Endothelial cell of umbilical vein (primary cell): ENCODE measurements at regions not wholly inside any gene's neighbourhood (a gene's known extent, or its start where the extent isn't known, plus 50 kb on each side); places are given as distances from the start of the nearest gene placed in this dataset.
A peak's percentile ranks its signal among the peaks of the same experiment; 100 is the strongest.

Experiments used
- BruUV-seq: library from RNA; stranded (reverse); fragments of 400-500 nt; replicated peaks from 2 replicates; lab custom pipeline; 2021; lab: Mats Ljungman, UMichigan
- CTCF ChIA-PET: fragments of 300-600, 350-600 bp; sonication (Branson Sonifier 250); formaldehyde crosslinking; loops from one replicate; lab custom pipeline; 2021; ENCODE audit warnings: antibody characterized with exemption, inconsistent platforms; lab: Charles Lee
- POLR2A ChIA-PET: fragments of 300-600, 350-600 bp; sonication (Branson Sonifier 250); formaldehyde crosslinking; loops from one replicate; lab custom pipeline; 2021; ENCODE audit warnings: antibody characterized with exemption, inconsistent platforms; lab: Charles Lee
- DNase-seq: peaks from one replicate; pipeline ENCODE4 v3.0.0-alpha.2; 2011; ENCODE audit warnings: low read depth, low spot score
- FAIRE-seq: peaks from 2 replicates; lab custom pipeline; 2011; peaks lifted over from hg19 to GRCh38; lab: Jason Lieb, UNC
- H2AFZ ChIP-seq: 2 replicates; pipeline ENCODE4 v1.6.0; 2012; ENCODE audit warnings: low read depth, low read length, control low read depth, inconsistent platforms
- H3K27ac ChIP-seq: 2 replicates; pipeline ENCODE4 v1.5.1; 2011; ENCODE audit warnings: low read depth, mild to moderate bottlenecking, control low read depth, low read length, moderate library complexity; ENCODE audit not compliant: insufficient read depth
- H3K27me3 ChIP-seq, 2 experiments: 2 replicates each; pipeline versions ENCODE4 v1.6.0 to v1.6.1; 2011; ENCODE audit warnings: low read length in 2 of 2, mixed read lengths in 1 of 2; ENCODE audit not compliant: control insufficient read depth in 2 of 2, insufficient read depth in 2 of 2
- H3K36me3 ChIP-seq, 2 experiments: 2 replicates in 1 of 2; 3 replicates in 1 of 2; pipeline ENCODE4 v1.5.1; 2011; ENCODE audit warnings: low read length in 2 of 2, mild to moderate bottlenecking in 1 of 2, moderate library complexity in 1 of 2; ENCODE audit not compliant: control insufficient read depth in 2 of 2, insufficient read depth in 2 of 2; ENCODE audit errors: extremely low read depth in 1 of 2
- H3K4me1 ChIP-seq: 3 replicates; pipeline ENCODE4 v1.5.1; 2011; ENCODE audit warnings: mild to moderate bottlenecking, low read length; ENCODE audit not compliant: control insufficient read depth, insufficient read depth; ENCODE audit errors: extremely low read depth
- H3K4me2 ChIP-seq: 2 replicates; pipeline ENCODE4 v1.6.1; 2011; ENCODE audit warnings: low read length, control low read depth, mixed read lengths; ENCODE audit not compliant: insufficient read depth
- H3K4me3 ChIP-seq, 3 experiments: fragments of 200-600 bp in 1 of 3; sonication (generic), shearing (Covaris generic) in 1 of 3; replicated peaks in 1 of 3; 2 replicates each; pipeline ENCODE4 v1.5.1; 2011 to 2016; ENCODE audit warnings: control low read depth in 3 of 3, low read length in 3 of 3, mild to moderate bottlenecking in 2 of 3, inconsistent platforms in 1 of 3, low read depth in 1 of 3, moderate library complexity in 1 of 3; ENCODE audit not compliant: insufficient read depth in 1 of 3
- H3K79me2 ChIP-seq: 2 replicates; pipeline ENCODE4 v1.6.0; 2012; ENCODE audit warnings: low read length, inconsistent platforms; ENCODE audit not compliant: control insufficient read depth, insufficient read depth
- H3K9ac ChIP-seq: replicated peaks from 2 replicates; pipeline ENCODE3; 2011; ENCODE audit warnings: low read length, control low read depth; ENCODE audit not compliant: insufficient read depth; ENCODE audit errors: extremely low read depth
- H3K9me1 ChIP-seq: replicated peaks from 3 replicates; pipeline ENCODE4 v1.6.0; 2011; ENCODE audit warnings: mild to moderate bottlenecking, low read length; ENCODE audit not compliant: control insufficient read depth, insufficient read depth; ENCODE audit errors: extremely low read depth
- H3K9me3 ChIP-seq: replicated peaks from 2 replicates; pipeline ENCODE4 v1.5.1; 2012; ENCODE audit warnings: low read length, inconsistent platforms; ENCODE audit not compliant: control insufficient read depth, insufficient read depth
- H4K20me1 ChIP-seq: replicated peaks from 2 replicates; pipeline ENCODE3; 2011; ENCODE audit warnings: mild to moderate bottlenecking, low read length; ENCODE audit not compliant: control insufficient read depth, insufficient read depth; ENCODE audit errors: extremely low read depth
- CTCF ChIP-seq, 2 donors: IDR thresholded peaks; 1 replicate in 1 of 2; 2 replicates in 1 of 2; pipeline ENCODE4 v1.5.1; 2011; ENCODE audit warnings: low read length in 2 of 2, mild to moderate bottlenecking in 2 of 2, moderate library complexity in 2 of 2, control low read depth in 1 of 2, inconsistent platforms in 1 of 2, low read depth in 1 of 2; ENCODE audit not compliant: insufficient read depth in 1 of 2; ENCODE audit errors: extremely low read depth in 1 of 2
- EZH2 ChIP-seq: IDR thresholded peaks from 2 replicates; pipeline ENCODE4 v1.6.1; 2012; ENCODE audit warnings: borderline replicate concordance, low read depth, mild to moderate bottlenecking, moderate library complexity, low read length, inconsistent platforms; ENCODE audit not compliant: severe bottlenecking
- FOS ChIP-seq: IDR thresholded peaks from 2 replicates; pipeline ENCODE4 v1.6.1; 2011; ENCODE audit warnings: mild to moderate bottlenecking, low read length, moderate library complexity, borderline replicate concordance; ENCODE audit not compliant: insufficient read depth
- JUN ChIP-seq: IDR thresholded peaks from 2 replicates; pipeline ENCODE4 v1.6.1; 2011; ENCODE audit warnings: borderline replicate concordance, low read depth; ENCODE audit not compliant: insufficient read length, insufficient read depth
- MAX ChIP-seq: IDR thresholded peaks from 2 replicates; pipeline ENCODE4 v1.6.1; 2011; ENCODE audit not compliant: insufficient read depth, insufficient read length
- MYC ChIP-seq: IDR thresholded peaks from one replicate; pipeline ENCODE4 v1.6.1; 2011; ENCODE audit warnings: mild to moderate bottlenecking, low read depth, low read length
- POLR2A ChIP-seq: IDR thresholded peaks from 2 replicates; pipeline ENCODE4 v1.6.1; 2012; ENCODE audit warnings: low read depth, mild to moderate bottlenecking, control low read depth, low read length
- POLR2AphosphoS5 ChIP-seq: IDR thresholded peaks from 2 replicates; pipeline ENCODE4 v1.6.1; 2012; ENCODE audit warnings: low read depth, mild to moderate bottlenecking, control low read depth, low read length, moderate library complexity; ENCODE audit not compliant: insufficient read depth
- dilution Hi-C: fragments of 300-500 bp; cut with MboI; formaldehyde crosslinking; loops from one replicate; pipeline ENCODE4 v1.15.0; 2019; ENCODE audit warnings: low sequenced_read_pairs; ENCODE audit not compliant: extremely low pct_ligation_motif_present
- intact Hi-C: fragments of 100-400 bp; cut with micrococcal nuclease; formaldehyde crosslinking; loops from one replicate; pipeline ENCODE4 v1.10.0; 2022

DNA sequence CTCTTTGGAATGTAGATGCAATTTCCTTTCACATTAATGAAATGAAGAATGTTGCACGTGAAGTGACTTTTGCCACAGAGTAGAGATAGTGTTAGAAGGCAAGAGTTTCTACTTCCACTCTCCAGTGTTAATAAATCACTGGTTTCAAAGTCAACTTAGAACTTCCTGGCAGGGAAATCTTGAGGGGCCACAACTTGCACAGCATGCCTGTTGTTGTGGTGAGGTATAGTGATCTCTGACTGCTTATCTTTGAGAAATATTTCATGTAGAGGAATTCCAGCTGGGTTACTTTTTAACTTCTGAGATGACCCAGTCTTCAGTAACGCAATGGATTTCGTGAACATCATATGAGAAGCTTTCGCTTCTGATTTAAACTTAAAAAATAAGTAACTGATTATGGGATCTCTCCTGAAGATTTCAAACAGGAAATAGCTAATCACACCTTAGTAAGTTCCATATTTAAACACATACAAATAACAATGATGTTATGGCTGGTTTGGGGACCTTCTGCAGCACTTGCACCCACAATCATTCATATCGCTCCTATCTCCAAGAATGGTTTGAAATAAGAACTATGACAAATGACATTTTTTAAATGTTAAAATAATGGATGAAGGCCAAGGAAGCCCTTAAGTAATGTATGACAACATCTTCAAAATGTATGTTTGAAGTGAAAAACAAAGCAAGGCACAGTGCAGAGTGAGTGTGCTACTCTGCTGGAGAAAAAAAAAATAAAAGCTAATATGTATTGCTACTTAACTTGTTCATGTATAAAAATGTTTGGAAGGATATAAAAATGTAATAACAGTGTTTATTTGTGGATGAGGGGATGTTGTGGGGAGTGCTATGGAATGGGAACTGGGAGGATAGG is 726.5 kb upstream of the NECTIN3 start:
- DNase-seq (no peak), FAIRE-seq (no peak)
- no peak overlapping the region for H3K4me2 ChIP-seq
- BruUV-seq, result no TSS peak
- no peaks in the 10 kb centered on the region for H3K9me1 ChIP-seq
- ChIA-PET POLR2A (no interaction called here), CTCF (no interaction called here)
- H4K20me1 ChIP-seq, result no peaks in the 10 kb centered on the region
- no peaks in the 10 kb centered on the region for H3K27me3 ChIP-seq
- no peak overlapping the region for H3K9ac ChIP-seq
- H3K27ac ChIP-seq, result no peak overlapping the region
- peaks cover 21% of the 10 kb centered on the region for H3K4me1 ChIP-seq
- no peaks in the 10 kb centered on the region for H3K79me2 ChIP-seq
- H2AFZ ChIP-seq, result peak overlapping the region; percentile 40
- intact Hi-C loops, result loop anchor here (5.0 kb wide), 1 partner anchor 67 kb away; no protein-coding TSS in a partner anchor
- dilution Hi-C loops, result no loop called here
- H3K4me3 ChIP-seq, result no peak overlapping the region
- no peaks in the 10 kb centered on the region for H3K36me3 ChIP-seq
- TF ChIP-seq MAX (no peak), CTCF (IDR thresholded peaks at IDR 0.05; ENCODE audit: extremely low read depth in 1 of 2, insufficient read depth in 1 of 2, low read depth in 1 of 2, low read length in 2 of 2) (no peak), POLR2A (no peak), JUN (no peak), MYC (no peak), FOS (no peak), POLR2AphosphoS5 (no peak), EZH2 (no peak)
- no peaks in the 10 kb centered on the region for H3K9me3 ChIP-seq
